ENCODE measurements at regions not wholly inside any gene's neighbourhood (a gene's known extent, or its start where the extent isn't known, plus 50 kb on each side); places are given as distances from the start of the nearest gene placed in this dataset.

- TF ChIP-seq CTCF (IDR thresholded peaks at IDR 0.05; ENCODE audit: poor library complexity, severe bottlenecking) = no peak
- TF ChIP-seq RAD21 (conservative IDR thresholded peaks at IDR 0.05) = no peak
- TF ChIP-seq EZH2 (IDR thresholded peaks at IDR 0.05; ENCODE audit: borderline replicate concordance, insufficient read depth, low read length, poor library complexity, severe bottlenecking) = no peak
- no peak for TF ChIP-seq REST (IDR thresholded peaks at IDR 0.05; ENCODE audit: borderline replicate concordance)
- TF ChIP-seq MXI1 (conservative IDR thresholded peaks at IDR 0.05; ENCODE audit: poor library complexity, severe bottlenecking) = no peak
- no peak for TF ChIP-seq EP300 (conservative IDR thresholded peaks at IDR 0.05; ENCODE audit: poor library complexity, severe bottlenecking)
- TF ChIP-seq POLR2AphosphoS5 (IDR thresholded peaks at IDR 0.05) = no peak
Measured at GRCh38 chr4:117847849-117848248, 186.4 kb upstream of the NDST3 start.
